Left renal cortex interstitium (tissue), 4 donors: ENCODE measurements at regions not wholly inside any gene's neighbourhood (a gene's known extent, or its start where the extent isn't known, plus 50 kb on each side); places are given as distances from the start of the nearest gene placed in this dataset.

Source experiments
- DNase-seq, 4 donors: peaks; one replicate each; pipeline ENCODE4 v3.0.0-alpha.2; 2013; ENCODE audit warnings: low read depth in 4 of 4, low spot score in 2 of 4, missing footprints in 1 of 4

DNA sequence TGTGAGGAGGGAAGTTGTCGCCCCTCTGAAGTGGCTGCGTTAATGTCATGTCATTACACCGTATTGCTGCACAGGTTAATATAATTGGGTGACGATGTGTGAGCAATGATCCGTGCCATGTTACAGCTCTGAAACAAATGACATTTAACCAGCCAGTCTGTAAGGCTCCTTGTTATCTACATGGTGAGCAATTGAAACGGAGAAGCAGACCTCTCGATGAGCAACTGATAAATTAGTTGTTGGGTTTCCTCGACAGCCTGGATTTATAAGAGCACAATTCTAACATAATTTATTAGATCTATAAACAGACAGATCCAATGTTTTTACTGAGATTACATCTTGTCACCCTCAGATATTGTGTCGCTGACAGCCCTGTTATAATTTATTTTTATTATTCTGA, 49.9 kb upstream of the MAFB start:
- DNase-seq: no peak

GRCh38 chr20:40739841-40740240, 50.8 kb upstream of the MAFB start:
- no peak for DNase-seq

- no peak for DNase-seq
Observed at GRCh38 chr20:40741507-40742106, 52.6 kb upstream of the MAFB start.

GRCh38 chr20:40743141-40743775, 54.2 kb upstream of the MAFB start:
- no peak for DNase-seq

DNA sequence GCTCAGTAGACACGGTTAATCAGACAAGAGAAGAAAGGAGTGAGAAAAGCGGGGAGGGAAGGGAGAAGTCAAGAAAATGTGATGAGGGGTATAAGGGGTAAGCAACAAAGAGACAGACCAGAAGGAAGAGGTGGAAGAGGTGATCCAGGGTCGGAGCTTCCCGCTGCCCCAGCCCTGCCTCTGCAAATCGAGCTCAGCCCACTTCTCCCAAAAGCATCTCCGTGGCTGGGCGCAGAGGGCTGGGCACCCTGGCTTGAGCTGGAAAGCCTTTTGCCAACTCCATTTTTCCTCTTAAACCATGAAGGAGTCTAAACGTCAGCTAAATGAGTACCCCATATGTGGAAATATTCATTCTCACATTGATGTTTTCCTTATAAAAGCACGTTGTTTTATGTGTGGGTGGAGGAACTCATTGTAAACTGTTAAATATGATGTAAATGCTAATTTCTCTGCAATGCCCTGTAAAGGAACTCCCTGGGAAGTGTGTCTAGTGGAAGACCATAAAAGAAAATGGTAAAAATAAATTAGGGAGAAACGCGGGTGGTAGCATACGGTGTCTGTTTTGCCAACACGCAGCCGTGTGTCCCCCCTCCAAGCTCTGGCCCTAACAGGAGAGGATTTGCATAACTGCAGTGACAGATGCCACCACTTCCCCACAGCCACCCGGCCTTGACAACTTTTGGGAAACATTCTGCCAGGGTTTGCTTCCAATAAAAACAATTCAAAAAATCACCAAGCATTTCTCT, 55.2 kb upstream of the MAFB start:
- DNase-seq: no peak

GRCh38 chr20:40744818-40745175, 55.8 kb upstream of the MAFB start:
- DNase-seq: no peak

- no peak for DNase-seq
Observed at GRCh38 chr20:40746251-40746650, 57.2 kb upstream of the MAFB start.

GRCh38 chr20:40748182-40748581, 59.1 kb upstream of the MAFB start:
- no peak for DNase-seq

- no peak for DNase-seq
Observed at GRCh38 chr20:40749985-40750506, 61.0 kb upstream of the MAFB start.

DNA sequence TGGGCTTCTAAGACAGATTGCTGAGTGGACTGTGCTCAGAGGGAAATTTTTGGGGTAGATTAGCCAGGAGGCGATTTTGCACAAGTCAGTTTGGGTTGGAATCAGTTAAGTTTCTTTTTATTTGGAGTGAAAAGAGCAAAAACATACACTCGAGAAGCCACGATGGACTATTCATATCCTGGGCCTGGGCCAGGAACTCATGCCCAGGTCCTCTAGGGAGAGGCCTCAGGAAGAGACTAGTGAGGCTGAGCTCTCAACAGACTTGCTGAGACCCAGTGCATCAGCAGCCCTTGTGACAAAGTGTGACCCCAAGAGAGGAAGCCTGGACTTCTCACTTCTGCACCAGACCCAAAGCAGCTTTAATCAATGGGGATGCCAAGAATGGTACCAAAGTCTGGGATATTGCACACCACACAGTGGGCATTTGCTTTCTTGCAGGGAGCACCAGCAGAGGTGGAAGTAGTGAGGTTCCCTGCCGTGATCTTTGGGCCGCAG, 61.6 kb upstream of the MAFB start:
- DNase-seq: no peak

- DNase-seq: no peak
Observed at GRCh38 chr20:40753472-40753871, 64.4 kb upstream of the MAFB start.

GRCh38 chr20:40754339-40754943, 65.4 kb upstream of the MAFB start:
- DNase-seq: peak in 2 of 4 donors; percentile 20 to 24

DNA sequence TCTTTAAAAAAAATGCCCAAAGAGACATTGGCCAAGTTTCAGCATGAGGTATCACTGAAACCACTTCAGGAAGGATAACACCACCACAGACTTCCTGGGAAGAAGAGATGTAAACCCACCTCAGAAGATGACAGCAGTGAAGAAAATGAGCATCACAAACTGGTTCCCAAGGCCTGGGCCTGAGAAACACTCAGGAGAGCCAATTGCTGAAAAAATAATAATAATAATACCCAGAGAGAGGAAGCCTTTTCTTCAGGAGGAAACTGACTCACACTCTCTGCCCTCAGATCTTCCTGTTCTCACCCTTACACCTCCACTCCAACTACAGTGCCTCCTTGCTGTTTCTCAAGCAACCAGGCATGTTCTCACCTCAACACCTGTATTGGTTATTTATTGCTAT, 68.1 kb upstream of the MAFB start:
- no peak for DNase-seq

- DNase-seq: no peak
Observed at GRCh38 chr20:40758790-40759189, 69.8 kb upstream of the MAFB start.

DNA sequence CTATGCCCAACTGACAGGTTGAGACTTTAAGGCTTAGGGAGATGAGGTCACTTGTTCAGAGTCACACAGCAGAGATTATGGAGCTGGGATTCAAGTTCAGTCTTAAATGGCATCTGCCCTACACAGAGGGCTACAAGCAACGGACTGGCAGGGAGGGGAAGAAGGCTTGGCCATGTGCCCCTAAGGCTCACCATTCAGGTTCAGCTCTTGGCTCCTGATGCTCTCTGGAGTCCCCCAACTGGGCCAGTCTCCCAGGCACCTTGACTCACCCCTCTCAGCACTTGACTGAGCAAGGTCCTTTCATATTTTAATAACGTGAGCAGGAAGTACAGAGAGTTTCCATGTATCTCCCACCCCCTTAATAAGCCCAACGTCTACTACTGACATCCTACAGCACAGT, 71.4 kb upstream of the MAFB start:
- no peak for DNase-seq

- DNase-seq: no peak
Observed at GRCh38 chr20:40763646-40764295, 74.7 kb upstream of the MAFB start.

- no peak for DNase-seq
Observed at GRCh38 chr20:40765814-40766480, 76.9 kb upstream of the MAFB start.

DNA sequence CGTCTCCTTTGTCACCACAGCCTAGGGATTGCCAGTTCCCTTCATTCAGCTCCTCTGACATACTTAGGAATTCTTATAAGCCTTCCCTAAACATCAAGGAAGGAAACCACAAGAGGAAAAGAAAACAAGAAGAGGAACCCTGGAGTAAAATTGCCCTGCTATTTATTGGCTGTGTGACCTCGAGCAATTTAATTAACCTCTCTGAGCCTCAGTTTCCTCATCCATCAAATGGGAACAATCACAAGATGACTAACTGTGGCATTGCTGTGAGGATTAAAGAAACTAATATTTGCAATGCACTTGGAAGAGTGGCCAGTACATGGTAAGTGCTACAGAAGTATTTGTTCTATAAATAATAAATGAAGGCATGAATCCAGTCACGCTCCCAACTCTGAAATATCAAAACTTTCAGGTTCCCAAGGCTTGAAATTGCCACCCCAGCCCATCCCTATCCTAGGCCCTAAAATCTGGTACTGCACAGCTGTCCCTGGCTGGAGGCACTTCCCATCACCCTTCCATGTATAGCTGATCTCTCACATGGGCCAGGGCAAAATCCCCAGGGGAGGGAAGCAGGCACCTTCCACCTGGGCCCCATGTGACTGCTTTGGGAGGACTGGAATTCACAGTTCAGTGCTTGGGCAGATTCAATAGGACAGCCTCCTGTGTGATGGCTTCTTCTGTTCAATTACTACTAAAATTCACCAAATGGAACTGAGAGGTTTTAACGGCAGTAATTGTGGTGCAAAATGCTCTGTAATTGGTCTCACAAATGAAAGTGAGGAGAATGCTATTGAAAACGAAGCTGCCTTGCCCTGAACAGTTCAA, 78.0 kb upstream of the MAFB start:
- no peak for DNase-seq

GRCh38 chr20:40767615-40767924, 78.5 kb upstream of the MAFB start:
- no peak for DNase-seq

GRCh38 chr20:40768105-40768504, 79.1 kb upstream of the MAFB start:
- DNase-seq: no peak
